Loucy (cell line): ENCODE measurements at regions not wholly inside any gene's neighbourhood (a gene's known extent, or its start where the extent isn't known, plus 50 kb on each side); places are given as distances from the start of the nearest gene placed in this dataset.

Source experiments
- CTCF ChIP-seq: fragments of 200-600 bp; sonication (generic); conservative IDR thresholded peaks from 2 replicates; pipeline ENCODE4 v1.5.1; 2014; ENCODE audit warnings: mild to moderate bottlenecking, antibody characterized with exemption, low read length
- EZH2phosphoT487 ChIP-seq: fragments of 200-600 bp; IDR thresholded peaks from 2 replicates; pipeline ENCODE4 v1.6.1; 2018; ENCODE audit warnings: antibody characterized with exemption, mild to moderate bottlenecking, moderate library complexity, borderline replicate concordance

GRCh38 chr12:90199006-90199405 lies 490.4 kb upstream of the ATP2B1 start:
- no peak for TF ChIP-seq CTCF
- TF ChIP-seq EZH2phosphoT487: no peak
